GM10266 (cell line): ENCODE measurements at regions not wholly inside any gene's neighbourhood (a gene's known extent, or its start where the extent isn't known, plus 50 kb on each side); places are given as distances from the start of the nearest gene placed in this dataset.

Source experiments
- DNase-seq: peaks from one replicate; pipeline ENCODE4 v3.0.0; 2012; ENCODE audit errors: extremely low spot score
- TF ChIP-seq, protein P1 (sequence below): IDR thresholded peaks from 2 replicates; pipeline ENCODE4 v1.5.1; 2012; ENCODE audit warnings: mild to moderate bottlenecking, low read depth; ENCODE audit not compliant: control insufficient read depth, insufficient read depth; ENCODE audit errors: missing control alignments

DNA sequence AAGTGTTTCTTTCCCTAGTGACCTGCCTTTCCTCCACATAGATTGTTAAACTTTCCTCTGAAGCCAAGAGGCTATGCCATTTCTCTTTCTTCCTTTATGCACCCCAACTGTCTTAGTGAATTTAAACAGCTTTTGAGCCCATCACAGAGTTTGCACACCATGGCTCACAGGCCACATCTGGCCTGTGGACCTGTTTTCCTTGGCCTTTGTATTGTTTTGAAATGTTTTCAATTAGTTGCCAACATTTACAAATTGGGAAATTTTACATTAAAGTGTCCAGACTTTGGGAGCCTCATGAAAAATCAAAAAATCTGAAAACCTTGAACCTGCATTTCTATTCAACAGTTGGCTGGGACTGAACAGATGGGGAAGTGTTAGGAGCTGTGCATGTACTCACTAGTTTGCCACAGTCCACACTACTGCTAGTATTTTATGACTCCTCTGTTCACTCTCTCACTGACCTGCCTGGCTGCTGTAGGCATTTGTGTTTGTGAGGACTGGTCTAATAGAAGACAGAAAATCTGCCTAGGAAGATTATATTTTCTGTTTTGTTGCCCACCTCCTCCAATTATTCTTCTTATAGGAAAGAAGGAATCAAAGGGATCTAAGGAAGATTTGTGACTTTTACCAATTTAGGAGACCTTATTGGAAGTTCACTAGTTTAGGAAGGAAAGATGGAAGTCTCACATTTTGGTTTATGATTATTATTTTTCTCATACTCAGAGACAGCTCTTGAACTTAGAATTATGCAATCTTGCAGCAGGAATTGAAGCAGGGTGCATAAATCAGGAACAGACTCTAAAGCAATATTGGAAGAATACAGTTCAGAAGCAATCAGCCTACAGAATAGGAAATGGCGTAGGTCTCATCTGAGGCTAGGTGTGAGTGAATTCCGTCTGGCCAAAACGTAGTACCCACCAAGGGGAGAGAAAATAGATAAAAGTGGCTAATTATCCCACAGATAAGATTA, 134.7 kb downstream of the HLX start:
- no peak for DNase-seq
- TF ChIP-seq, protein P1, sequence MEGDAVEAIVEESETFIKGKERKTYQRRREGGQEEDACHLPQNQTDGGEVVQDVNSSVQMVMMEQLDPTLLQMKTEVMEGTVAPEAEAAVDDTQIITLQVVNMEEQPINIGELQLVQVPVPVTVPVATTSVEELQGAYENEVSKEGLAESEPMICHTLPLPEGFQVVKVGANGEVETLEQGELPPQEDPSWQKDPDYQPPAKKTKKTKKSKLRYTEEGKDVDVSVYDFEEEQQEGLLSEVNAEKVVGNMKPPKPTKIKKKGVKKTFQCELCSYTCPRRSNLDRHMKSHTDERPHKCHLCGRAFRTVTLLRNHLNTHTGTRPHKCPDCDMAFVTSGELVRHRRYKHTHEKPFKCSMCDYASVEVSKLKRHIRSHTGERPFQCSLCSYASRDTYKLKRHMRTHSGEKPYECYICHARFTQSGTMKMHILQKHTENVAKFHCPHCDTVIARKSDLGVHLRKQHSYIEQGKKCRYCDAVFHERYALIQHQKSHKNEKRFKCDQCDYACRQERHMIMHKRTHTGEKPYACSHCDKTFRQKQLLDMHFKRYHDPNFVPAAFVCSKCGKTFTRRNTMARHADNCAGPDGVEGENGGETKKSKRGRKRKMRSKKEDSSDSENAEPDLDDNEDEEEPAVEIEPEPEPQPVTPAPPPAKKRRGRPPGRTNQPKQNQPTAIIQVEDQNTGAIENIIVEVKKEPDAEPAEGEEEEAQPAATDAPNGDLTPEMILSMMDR, result no peak

DNA sequence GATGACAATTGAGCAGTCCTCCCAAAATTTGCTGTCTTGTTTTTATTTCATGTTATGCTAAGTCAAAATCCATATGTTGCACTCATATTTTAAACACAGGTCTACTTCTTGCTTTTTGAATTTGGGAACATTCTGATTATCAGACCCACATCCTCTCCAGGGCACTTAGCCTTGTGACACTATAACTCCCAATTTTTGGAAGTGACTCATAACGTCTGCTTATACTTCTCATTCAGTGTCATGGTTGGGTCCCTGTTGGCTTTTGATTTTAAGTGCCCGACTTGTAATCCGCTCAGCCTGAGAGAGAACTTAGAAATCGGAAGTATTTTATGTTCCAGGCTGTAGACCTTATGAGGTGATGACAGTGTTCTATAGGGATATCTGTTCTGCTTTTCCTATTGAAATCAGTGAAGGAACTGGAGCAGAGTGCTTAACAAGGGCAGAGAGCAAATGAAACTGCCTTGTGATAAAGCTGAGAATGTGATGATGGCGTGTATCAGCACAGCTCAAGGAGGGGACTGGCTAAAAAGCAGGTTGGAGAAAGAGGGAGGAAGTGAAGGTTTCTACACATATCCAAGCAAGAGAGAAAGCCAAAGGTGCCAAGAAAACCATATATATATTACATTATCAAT, 136.0 kb downstream of the HLX start:
- TF ChIP-seq, protein P1, result no peak
- DNase-seq, result no peak

DNA sequence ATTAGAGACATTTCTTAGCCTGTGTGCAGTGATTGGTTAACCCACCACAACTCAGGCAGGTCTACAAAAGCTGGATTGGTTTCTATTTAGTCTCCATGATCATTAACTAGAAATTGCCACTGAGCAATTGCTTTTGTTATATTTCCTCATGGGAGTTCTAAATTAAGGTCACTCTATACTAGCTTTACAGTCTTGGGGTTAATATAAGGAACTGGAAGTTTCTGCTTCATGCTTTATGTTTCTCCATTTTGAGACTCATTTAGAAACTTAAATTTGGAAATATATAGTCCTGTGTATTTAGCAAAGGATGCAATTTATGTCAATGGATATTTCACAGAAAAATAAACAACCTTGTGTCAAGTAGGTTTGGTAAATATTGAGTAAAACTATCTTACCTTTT, 137.5 kb downstream of the HLX start:
- DNase-seq, result no peak
- TF ChIP-seq, protein P1, result no peak

DNA sequence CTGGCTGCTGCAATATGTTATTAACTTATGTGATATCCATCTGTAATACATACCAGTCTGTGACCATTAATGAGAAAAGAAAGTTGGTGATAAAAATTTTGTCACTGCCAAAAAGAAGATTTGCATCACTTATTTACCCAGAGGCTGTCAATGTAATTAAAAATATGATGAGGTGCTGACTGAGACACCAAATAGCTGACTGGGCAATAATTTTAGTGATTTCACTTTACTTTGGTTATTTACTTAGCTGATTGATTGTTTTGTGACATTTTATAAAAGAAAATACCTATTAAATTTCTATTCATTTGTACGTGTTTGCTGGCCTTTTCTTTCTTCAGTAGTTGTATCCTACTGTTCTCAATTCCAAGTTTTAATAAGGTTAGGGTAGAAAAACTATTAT, 139.2 kb downstream of the HLX start:
- TF ChIP-seq, protein P1, result no peak
- no peak for DNase-seq

DNA sequence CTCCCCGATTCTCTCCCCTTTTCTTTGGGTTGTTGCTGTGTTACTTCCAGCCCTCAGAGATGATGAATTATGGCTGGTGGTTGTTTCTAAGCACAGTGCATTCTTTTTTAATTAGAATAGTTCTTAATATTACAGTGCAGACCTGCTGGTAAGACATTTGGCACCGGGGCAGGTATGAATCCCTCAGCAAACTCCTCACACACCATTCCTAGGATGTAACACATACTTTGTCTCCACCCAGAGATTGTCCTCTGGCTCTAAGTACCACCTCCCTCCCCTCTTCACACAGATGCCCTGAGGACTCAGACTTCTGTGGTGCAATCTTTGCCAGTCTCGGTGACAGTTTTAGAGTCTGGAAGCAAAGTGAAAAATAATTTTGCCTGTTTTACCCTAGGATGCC, 143.1 kb downstream of the HLX start:
- no peak for DNase-seq
- TF ChIP-seq, protein P1, result no peak

DNA sequence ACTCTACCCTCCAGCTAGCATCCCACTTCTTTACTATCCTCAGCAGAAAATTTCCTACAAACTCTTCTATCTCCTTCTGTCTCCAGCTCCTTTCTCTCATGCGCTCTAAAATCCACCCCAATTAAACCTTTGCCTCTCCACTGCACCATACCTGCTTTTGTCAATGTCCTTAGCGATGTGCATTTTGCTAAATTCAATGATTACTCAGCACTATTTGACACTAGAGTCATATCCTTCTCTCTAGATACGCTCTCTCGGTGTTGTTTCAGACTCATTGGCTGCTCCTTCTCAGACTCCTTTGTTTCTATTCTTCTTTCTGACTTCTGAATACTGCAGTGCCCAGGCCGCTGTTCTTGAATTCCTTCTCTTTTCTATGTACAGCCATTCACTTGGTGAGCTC, 144.2 kb downstream of the HLX start:
- no peak for DNase-seq
- TF ChIP-seq, protein P1, result no peak

DNA sequence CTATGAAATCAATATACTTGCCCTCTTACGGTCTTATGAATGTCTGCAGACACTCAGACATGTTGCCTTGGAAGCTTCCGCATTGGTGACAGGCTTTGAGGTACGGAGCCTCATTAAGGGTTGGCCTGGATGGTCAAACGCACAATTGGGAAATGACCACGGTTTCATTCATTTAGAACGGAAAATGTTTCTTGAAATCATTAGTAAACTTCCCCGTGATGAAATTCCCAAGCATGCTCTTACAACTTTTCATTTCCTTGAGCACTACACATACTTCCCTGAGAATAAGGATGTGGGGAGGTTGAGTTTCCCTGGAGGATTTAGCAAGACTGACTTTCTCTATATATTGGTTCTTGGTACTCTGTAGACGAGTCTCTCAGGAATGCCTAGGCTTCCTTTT, 146.3 kb downstream of the HLX start:
- DNase-seq, result no peak
- TF ChIP-seq, protein P1, result no peak
